PC-3 (cell line): ENCODE measurements at regions not wholly inside any gene's neighbourhood (a gene's known extent, or its start where the extent isn't known, plus 50 kb on each side); places are given as distances from the start of the nearest gene placed in this dataset.

ENCODE experiments used
- EZH2 ChIP-seq: fragments of 300-600 bp; sonication (generic); IDR thresholded peaks from one replicate; pipeline ENCODE4 v1.6.1; 2017; ENCODE audit warnings: antibody characterized with exemption, mild to moderate bottlenecking, low read length; ENCODE audit not compliant: unreplicated experiment
- EZH2phosphoT487 ChIP-seq: fragments of 300-600 bp; sonication (generic); IDR thresholded peaks from 2 replicates; pipeline ENCODE4 v1.6.1; 2018; ENCODE audit warnings: mild to moderate bottlenecking, antibody characterized with exemption, low read length, borderline replicate concordance
- TF ChIP-seq, protein P1 (sequence below): fragments of 300-600 bp; sonication (generic); conservative IDR thresholded peaks from 2 replicates; pipeline ENCODE4 v1.5.1; 2017; ENCODE audit warnings: antibody characterized with exemption, low read depth, mild to moderate bottlenecking, low read length

- TF ChIP-seq EZH2: no peak
- TF ChIP-seq, protein P1, sequence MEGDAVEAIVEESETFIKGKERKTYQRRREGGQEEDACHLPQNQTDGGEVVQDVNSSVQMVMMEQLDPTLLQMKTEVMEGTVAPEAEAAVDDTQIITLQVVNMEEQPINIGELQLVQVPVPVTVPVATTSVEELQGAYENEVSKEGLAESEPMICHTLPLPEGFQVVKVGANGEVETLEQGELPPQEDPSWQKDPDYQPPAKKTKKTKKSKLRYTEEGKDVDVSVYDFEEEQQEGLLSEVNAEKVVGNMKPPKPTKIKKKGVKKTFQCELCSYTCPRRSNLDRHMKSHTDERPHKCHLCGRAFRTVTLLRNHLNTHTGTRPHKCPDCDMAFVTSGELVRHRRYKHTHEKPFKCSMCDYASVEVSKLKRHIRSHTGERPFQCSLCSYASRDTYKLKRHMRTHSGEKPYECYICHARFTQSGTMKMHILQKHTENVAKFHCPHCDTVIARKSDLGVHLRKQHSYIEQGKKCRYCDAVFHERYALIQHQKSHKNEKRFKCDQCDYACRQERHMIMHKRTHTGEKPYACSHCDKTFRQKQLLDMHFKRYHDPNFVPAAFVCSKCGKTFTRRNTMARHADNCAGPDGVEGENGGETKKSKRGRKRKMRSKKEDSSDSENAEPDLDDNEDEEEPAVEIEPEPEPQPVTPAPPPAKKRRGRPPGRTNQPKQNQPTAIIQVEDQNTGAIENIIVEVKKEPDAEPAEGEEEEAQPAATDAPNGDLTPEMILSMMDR: no peak
- no peak for TF ChIP-seq EZH2phosphoT487
These were observed 90.9 kb downstream of the CARTPT start for GRCh38 chr5:71810023-71810422.
